ENCODE measurements at regions not wholly inside any gene's neighbourhood (a gene's known extent, or its start where the extent isn't known, plus 50 kb on each side); places are given as distances from the start of the nearest gene placed in this dataset.

DNA sequence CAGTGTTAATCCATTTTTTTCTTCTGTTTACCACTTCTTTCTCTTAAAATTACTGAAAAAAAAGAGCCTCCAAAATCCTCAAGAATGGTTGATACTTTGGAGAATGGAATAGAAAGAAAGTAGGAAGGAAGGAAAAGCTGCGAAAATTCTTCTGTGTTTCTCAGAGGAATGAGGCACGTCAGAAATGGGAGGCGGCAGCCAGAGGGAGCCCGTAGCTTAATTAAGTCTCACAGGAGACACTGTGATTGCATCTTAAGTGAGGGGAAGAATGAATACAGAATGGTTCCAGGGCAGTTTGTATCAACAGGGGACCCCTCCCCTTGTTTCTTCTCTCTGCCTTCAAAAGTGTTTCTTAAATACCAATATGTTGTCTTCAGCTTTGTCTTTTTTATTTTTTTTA is 1099.5 kb downstream of the PLA2G4A start:
- H3K4me3 ChIP-seq (ENCODE audit: low read depth, low read length), result no peak overlapping the region
- ChIA-PET CTCF (interaction anchor here (1.0 to 1.3 kb wide), 3 partner anchors 122 to 200 kb away, joined by 3 to 5 read pairs (median 4); no protein-coding TSS in a partner anchor), POLR2A (no interaction called here)
- TF ChIP-seq, protein P1, sequence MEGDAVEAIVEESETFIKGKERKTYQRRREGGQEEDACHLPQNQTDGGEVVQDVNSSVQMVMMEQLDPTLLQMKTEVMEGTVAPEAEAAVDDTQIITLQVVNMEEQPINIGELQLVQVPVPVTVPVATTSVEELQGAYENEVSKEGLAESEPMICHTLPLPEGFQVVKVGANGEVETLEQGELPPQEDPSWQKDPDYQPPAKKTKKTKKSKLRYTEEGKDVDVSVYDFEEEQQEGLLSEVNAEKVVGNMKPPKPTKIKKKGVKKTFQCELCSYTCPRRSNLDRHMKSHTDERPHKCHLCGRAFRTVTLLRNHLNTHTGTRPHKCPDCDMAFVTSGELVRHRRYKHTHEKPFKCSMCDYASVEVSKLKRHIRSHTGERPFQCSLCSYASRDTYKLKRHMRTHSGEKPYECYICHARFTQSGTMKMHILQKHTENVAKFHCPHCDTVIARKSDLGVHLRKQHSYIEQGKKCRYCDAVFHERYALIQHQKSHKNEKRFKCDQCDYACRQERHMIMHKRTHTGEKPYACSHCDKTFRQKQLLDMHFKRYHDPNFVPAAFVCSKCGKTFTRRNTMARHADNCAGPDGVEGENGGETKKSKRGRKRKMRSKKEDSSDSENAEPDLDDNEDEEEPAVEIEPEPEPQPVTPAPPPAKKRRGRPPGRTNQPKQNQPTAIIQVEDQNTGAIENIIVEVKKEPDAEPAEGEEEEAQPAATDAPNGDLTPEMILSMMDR (IDR thresholded peaks at IDR 0.05; ENCODE audit: insufficient read depth, low read length, missing control alignments), result peak; percentile 12
- no peak for DNase-seq (ENCODE audit: low read depth, low spot score)

DNA sequence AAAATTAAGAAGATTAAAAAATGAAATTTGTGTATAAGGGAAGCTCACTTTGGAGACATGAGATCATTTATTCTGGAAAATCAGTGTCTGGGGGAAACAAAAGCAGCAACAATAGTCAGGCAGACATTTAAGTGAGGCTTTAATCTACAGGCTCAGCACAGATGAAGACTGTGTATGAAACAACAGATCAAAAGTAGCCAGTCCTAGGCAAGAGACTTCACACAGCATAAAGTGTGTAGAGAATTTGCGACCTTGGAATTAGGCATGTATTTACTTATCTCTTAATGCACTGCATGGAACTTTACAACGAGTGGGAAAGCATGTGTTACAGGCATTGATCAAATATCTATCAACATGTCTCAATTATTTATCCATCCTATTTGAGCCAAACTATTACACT is 1099.9 kb downstream of the PLA2G4A start:
- DNase-seq (ENCODE audit: low read depth, low spot score), result no peak
- CTCF ChIA-PET, result interaction anchor here (1.0 kb wide), 2 partner anchors 189 to 200 kb away, joined by 3 to 4 read pairs; no protein-coding TSS in a partner anchor
- POLR2A ChIA-PET, result no interaction called here
- TF ChIP-seq, protein P1 (IDR thresholded peaks at IDR 0.05; ENCODE audit: insufficient read depth, low read length, missing control alignments), result no peak
- H3K4me3 ChIP-seq (ENCODE audit: low read depth, low read length), result no peak overlapping the region

DNA sequence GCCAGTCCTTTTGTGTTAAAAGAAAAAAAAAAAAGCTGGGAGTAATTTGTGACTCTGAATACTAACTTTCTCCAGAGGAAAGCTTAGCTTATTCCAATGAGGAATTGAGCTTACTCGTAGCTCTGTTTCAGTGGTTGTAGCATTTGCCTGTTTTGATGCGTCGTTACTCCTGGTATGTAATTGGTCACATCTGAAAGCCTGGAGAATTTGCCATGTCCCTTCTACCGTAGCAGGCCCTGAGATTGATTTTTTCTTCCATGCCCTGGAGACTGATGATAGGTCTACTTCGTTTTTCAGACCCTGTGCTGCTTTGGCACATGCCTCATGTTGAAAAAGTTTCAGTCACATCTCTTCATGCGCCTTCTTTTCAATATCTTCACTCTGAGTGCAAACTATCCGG is 1103.0 kb downstream of the PLA2G4A start:
- ChIA-PET POLR2A (no interaction called here), CTCF (no interaction called here)
- TF ChIP-seq, protein P1 (IDR thresholded peaks at IDR 0.05; ENCODE audit: insufficient read depth, low read length, missing control alignments), result no peak
- no peak for DNase-seq (ENCODE audit: low read depth, low spot score)
- no peak overlapping the region for H3K4me3 ChIP-seq (ENCODE audit: low read depth, low read length)

DNA sequence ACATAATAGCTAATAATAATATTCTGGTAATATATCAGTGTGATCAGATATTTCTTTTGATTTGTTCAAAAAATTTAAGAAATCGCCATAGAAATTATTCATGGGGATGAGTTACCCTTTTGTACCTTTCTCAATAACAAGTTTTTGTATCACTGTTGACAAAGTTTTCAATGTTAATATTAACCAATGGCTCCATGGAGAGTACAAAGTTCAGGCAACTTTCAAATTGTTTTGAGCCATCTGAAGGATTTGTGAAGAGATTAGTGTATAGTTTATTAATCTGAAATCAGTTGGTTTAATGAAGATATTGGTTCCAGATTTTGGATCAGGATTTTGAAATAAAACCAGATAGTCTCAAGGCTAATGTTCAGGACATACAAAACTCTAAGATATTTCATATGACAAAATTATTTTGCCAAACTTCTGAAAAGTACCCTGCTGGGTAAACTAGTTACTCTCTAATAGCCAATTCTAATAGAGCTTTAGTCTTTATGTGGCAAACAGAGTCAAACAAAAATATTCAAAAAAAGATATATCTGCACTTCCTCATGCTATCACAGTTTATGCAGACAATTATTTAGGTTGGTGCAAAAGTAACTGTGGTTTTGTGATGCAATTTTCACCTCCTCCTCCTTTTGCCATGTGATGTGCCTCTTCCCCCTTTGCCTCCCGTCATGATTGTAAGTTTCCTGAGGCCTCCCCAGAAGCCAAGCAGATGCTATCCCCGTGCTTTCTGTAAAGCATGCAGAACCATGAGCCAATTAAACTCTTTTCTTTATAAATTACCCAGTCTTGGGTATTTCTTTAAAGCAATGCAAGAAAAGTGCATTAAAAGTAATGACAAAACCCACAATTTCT is 1105.0 kb downstream of the PLA2G4A start:
- TF ChIP-seq, protein P1 (IDR thresholded peaks at IDR 0.05; ENCODE audit: insufficient read depth, low read length, missing control alignments), result no peak
- DNase-seq (ENCODE audit: low read depth, low spot score), result no peak
- no peak overlapping the region for H3K4me3 ChIP-seq (ENCODE audit: low read depth, low read length)
- POLR2A ChIA-PET, result no interaction called here
- CTCF ChIA-PET, result no interaction called here

DNA sequence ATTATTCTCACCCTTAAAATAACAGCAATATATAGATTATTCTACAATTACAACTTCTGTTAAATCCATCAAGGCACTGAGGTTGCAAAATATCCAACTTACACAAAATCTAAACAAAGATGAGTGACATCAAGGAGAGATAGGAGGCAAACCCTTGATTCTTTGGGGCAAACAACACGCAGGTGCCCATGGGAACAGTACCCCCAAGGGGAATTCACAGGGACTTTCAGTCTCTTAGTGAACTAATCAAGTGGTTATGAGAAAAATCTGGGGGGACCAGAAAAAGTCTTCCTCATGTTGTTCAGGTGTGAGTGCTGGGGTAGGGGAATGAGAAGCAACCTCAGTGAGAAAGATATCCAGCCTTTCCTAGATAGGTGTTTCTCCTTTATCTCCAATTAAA is 1107.9 kb downstream of the PLA2G4A start:
- ChIA-PET CTCF (no interaction called here), POLR2A (no interaction called here)

DNA sequence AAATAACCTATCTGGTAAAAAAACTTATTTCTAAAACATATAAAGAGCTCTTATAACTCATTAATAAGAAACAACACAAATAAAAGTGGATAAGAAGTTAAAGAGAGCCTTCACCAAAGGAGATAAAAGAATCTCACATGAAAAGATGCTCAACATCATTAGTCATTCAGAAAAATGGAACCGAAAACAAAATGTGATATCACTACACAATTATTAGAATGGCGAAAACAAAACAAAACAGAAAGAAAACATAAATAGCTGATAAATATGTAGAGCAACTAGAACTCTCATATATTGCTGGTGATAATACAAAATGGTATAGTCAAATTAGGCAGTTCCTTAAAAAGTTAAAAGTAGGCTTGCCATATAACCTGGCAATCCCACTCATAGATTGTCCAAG is 1109.3 kb downstream of the PLA2G4A start:
- ChIA-PET POLR2A (no interaction called here), CTCF (no interaction called here)
- H3K4me3 ChIP-seq (ENCODE audit: low read depth, low read length), result no peak overlapping the region
- no peak for DNase-seq (ENCODE audit: low read depth, low spot score)
- TF ChIP-seq, protein P1 (IDR thresholded peaks at IDR 0.05; ENCODE audit: insufficient read depth, low read length, missing control alignments), result no peak

More for the DNA sequence above, 1107.9 kb downstream of the PLA2G4A start:
- no peak for DNase-seq (ENCODE audit: low read depth, low spot score)
- TF ChIP-seq, protein P1 (IDR thresholded peaks at IDR 0.05; ENCODE audit: insufficient read depth, low read length, missing control alignments), result no peak
- no peak overlapping the region for H3K4me3 ChIP-seq (ENCODE audit: low read depth, low read length)
